OCI-LY1 (cell line): ENCODE measurements at regions not wholly inside any gene's neighbourhood (a gene's known extent, or its start where the extent isn't known, plus 50 kb on each side); places are given as distances from the start of the nearest gene placed in this dataset.

Experiments used
- EZH2 ChIP-seq: fragments of 200-600 bp; sonication (generic), shearing (Covaris generic); IDR thresholded peaks from 2 replicates; pipeline ENCODE4 v1.8.0; 2017; ENCODE audit warnings: borderline replicate concordance, mixed run types, mild to moderate bottlenecking, antibody characterized with exemption, low read length, moderate library complexity, mixed read lengths
- TF ChIP-seq, protein P1 (sequence below): fragments of 200-600 bp; sonication (generic), shearing (Covaris generic); IDR thresholded peaks from 2 replicates; pipeline ENCODE4 v1.5.1; 2017; ENCODE audit warnings: mild to moderate bottlenecking, antibody characterized with exemption, low read length, moderate library complexity, mixed read lengths

DNA sequence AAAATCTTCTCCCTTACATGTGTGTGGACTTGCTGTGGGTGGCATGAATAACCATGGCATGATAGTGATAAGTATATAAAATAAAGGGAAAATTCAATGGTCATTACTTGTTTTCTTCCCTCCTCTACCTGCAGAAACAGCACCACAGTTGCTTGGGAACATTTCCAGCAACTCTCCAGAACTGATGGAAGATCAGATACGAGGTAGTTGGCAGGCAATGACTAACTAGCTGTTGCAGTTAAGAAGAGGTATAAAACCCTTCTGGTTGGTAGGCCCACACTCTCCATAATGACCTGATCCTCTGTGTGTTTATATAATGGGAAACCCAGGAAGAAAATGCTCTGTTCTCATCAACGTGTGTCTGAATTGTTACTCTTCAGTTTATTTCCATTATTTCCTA is 185.9 kb downstream of the SYK start:
- TF ChIP-seq, protein P1, sequence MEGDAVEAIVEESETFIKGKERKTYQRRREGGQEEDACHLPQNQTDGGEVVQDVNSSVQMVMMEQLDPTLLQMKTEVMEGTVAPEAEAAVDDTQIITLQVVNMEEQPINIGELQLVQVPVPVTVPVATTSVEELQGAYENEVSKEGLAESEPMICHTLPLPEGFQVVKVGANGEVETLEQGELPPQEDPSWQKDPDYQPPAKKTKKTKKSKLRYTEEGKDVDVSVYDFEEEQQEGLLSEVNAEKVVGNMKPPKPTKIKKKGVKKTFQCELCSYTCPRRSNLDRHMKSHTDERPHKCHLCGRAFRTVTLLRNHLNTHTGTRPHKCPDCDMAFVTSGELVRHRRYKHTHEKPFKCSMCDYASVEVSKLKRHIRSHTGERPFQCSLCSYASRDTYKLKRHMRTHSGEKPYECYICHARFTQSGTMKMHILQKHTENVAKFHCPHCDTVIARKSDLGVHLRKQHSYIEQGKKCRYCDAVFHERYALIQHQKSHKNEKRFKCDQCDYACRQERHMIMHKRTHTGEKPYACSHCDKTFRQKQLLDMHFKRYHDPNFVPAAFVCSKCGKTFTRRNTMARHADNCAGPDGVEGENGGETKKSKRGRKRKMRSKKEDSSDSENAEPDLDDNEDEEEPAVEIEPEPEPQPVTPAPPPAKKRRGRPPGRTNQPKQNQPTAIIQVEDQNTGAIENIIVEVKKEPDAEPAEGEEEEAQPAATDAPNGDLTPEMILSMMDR, result no peak
- TF ChIP-seq EZH2, result no peak
